ENCODE measurements at regions not wholly inside any gene's neighbourhood (a gene's known extent, or its start where the extent isn't known, plus 50 kb on each side); places are given as distances from the start of the nearest gene placed in this dataset.
"Not testable (repeated sequence)": the region's sequence is repeated elsewhere in the genome, so short reads cannot be mapped to it uniquely, and the experiment has no call there.

DNA sequence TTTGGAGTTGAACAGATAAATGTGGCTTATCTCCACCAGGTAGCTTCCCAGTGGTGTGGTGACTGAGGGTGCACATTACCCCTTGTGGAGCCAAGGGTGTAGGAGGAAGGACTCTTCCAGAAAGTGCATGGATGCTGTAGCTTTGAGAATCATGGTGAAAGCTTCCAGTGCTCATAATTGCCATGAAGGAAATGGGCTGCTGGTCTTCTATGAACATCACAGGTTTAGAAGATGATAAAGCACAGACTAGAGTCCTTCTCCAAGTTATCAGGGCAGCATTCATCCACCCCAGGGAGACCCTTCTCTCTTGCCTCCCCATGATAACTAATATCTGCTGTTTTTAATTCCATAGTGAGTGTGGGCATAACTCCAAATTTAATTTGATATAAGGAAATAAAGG is 93.4 kb upstream of the CHD1 start:
- no peak for TF ChIP-seq CTCF (IDR thresholded peaks at IDR 0.05)
- H3K4me3 ChIP-seq, result no peak overlapping the region
- DNase-seq (ENCODE audit: low spot score), result no peak
- H3K27ac ChIP-seq, result no peak overlapping the region

GRCh38 chr5:99020698-99021048 is 91.9 kb upstream of the CHD1 start:
- Histone ChIP-seq H3K4me3 (no peak overlapping the region), H3K27ac (no peak overlapping the region)
- TF ChIP-seq CTCF (IDR thresholded peaks at IDR 0.05), result no peak
- DNase-seq (ENCODE audit: low spot score), result no peak

DNA sequence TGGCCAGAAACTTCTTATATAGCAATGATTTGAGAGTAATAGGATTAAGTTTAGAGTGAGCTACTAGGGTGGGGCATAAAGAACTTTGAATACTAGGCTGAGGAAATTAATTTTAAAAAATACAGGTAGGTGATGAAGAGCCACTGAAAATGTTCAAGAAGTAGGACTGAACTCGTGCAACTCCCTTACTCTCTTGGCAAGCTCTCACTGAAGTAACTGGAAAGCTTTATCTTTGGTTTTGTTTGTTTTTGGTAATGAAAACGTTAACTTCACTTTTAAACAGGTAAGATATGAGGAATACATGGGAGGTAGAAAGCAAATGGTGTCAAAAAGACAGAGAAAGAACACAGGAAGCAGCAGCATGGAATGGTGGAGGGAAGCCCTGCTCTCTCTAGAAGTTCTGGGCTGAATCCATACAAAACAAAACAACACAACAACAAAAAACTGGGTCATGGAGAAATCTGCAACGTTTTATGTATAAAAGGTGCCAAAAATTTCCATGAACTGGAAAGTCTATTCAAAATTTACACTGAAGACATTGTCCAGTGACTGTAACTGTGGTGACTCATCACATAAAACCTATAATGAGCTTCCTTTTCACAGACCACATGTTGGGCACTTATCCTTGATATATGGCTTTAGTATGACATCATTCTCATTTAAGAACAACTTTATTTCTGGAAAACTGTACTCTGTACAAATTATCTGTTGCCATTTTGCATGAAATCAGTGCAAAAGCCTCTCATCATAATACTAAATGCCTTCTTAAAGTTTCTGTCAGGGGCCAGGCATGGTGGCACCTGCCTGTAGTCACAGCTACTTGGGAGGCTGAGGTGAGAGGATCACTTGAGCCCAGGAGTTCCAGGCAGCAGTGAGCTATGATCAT is 91.2 kb upstream of the CHD1 start:
- no peak for DNase-seq (ENCODE audit: low spot score)
- Histone ChIP-seq H3K27ac (no peak overlapping the region), H3K4me3 (no peak overlapping the region)
- TF ChIP-seq CTCF (IDR thresholded peaks at IDR 0.05), result no peak

- DNase-seq (ENCODE audit: low spot score), result no peak
- H3K4me3 ChIP-seq, result no peak overlapping the region
- no peak overlapping the region for H3K27ac ChIP-seq
- TF ChIP-seq CTCF (IDR thresholded peaks at IDR 0.05), result no peak
Measured at GRCh38 chr5:99019254-99019653, 90.4 kb upstream of the CHD1 start.

- no peak for TF ChIP-seq CTCF (IDR thresholded peaks at IDR 0.05)
- no peak for DNase-seq (ENCODE audit: low spot score)
Measured at GRCh38 chr5:99010294-99010693, 81.5 kb upstream of the CHD1 start.

DNA sequence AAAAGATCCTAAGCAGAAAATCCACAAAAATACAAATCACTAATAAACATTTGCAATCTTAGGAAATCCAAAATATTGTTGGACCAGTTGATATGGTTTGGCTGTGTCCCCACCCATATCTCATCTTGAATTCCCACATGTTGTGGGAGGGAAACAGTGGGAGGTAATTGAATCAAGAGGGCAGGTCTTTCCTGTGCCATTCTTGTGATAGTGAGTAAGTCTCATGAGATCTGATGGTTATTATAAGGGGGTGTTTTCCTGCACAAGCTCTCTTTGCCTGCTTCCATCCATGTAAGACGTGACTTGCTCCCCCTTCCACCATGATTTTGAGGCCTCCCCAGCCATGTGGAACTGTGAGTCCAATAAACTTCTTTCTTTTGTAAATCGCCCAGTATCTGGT is 79.2 kb upstream of the CHD1 start:
- H3K27ac ChIP-seq; H3K4me3 ChIP-seq; DNase-seq (ENCODE audit: low spot score): not testable (repeated sequence)

More at GRCh38 chr5:99010294-99010693, 81.5 kb upstream of the CHD1 start:
- H3K27ac ChIP-seq, result no peak overlapping the region
- no peak overlapping the region for H3K4me3 ChIP-seq

DNA sequence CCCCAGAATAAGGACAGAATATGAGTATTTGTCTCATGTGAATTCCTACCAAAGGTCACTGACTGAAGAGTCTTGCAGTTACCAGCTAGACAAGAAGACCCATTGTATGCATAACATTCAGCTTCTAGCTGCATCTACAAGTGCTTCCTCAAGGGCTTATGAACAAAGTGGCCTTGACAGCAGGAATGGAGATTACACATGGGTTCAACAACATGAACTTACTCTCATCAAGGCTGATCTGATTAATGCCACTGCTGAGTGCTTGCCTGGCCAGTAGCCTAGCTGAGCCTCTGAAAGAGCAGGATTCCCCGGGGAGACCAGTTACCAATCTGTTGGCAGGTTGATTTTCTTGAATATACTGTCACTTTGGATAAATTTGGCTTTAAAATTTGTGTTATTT is 76.7 kb upstream of the CHD1 start:
- Histone ChIP-seq H3K27ac (no peak overlapping the region), H3K4me3 (no peak overlapping the region)
- no peak for TF ChIP-seq CTCF (IDR thresholded peaks at IDR 0.05)
- DNase-seq (ENCODE audit: low spot score), result no peak
